CD14-positive monocyte (primary cell): ENCODE measurements at regions not wholly inside any gene's neighbourhood (a gene's known extent, or its start where the extent isn't known, plus 50 kb on each side); places are given as distances from the start of the nearest gene placed in this dataset.

Source experiments
- DNase-seq, 3 donors: peaks; one replicate each; pipeline ENCODE4 v3.0.0-alpha.2; 2011 to 2022
- H2AFZ ChIP-seq: 2 replicates; pipeline ENCODE4 v1.6.0; 2012; ENCODE audit warnings: mild to moderate bottlenecking, low read depth, low read length, inconsistent platforms; ENCODE audit not compliant: insufficient read depth, poor library complexity, severe bottlenecking
- H3K27ac ChIP-seq, 2 donors: 1 replicate in 1 of 2; 2 replicates in 1 of 2; pipeline ENCODE4 v1.5.1; 2012 to 2013; ENCODE audit warnings: low read length in 2 of 2, control low read depth in 1 of 2, inconsistent platforms in 1 of 2, low read depth in 1 of 2, mild to moderate bottlenecking in 1 of 2
- H3K27me3 ChIP-seq, 2 donors: one replicate each; pipeline versions ENCODE4 v1.6.0 to v1.6.1; 2011 to 2013; ENCODE audit warnings: low read length in 2 of 2; ENCODE audit not compliant: control insufficient read depth in 2 of 2, insufficient read depth in 2 of 2
- H3K36me3 ChIP-seq, 2 donors: replicated peaks in 1 of 2; 1 replicate in 1 of 2; 2 replicates in 1 of 2; pipeline versions ENCODE4 v1.5.1 to v1.6.1; 2012 to 2013; ENCODE audit warnings: low read length in 2 of 2, control low read depth in 1 of 2, inconsistent platforms in 1 of 2, mild to moderate bottlenecking in 1 of 2; ENCODE audit not compliant: insufficient read depth in 2 of 2, control insufficient read depth in 1 of 2
- H3K4me1 ChIP-seq, 2 donors: 1 replicate in 1 of 2; 2 replicates in 1 of 2; pipeline versions ENCODE4 v1.5.1 to v1.6.1; 2012 to 2013; ENCODE audit warnings: low read length in 2 of 2, control low read depth in 1 of 2, inconsistent platforms in 1 of 2, mild to moderate bottlenecking in 1 of 2, moderate library complexity in 1 of 2; ENCODE audit not compliant: insufficient read depth in 2 of 2, control insufficient read depth in 1 of 2
- H3K4me2 ChIP-seq: replicated peaks from 2 replicates; pipeline ENCODE3; 2012; ENCODE audit warnings: low read length, moderate library complexity, mild to moderate bottlenecking; ENCODE audit not compliant: poor library complexity, severe bottlenecking; ENCODE audit errors: extremely low read depth
- H3K4me3 ChIP-seq, 3 experiments: fragments of 200-600 bp in 1 of 3; sonication (generic) in 1 of 3; replicated peaks in 1 of 3; 1 replicate in 2 of 3; 2 replicates in 1 of 3; pipeline ENCODE4 v1.5.1; 2011 to 2013; ENCODE audit warnings: low read length in 3 of 3, mild to moderate bottlenecking in 3 of 3, control low read depth in 2 of 3, low read depth in 2 of 3, inconsistent platforms in 1 of 3, moderate library complexity in 1 of 3
- H3K79me2 ChIP-seq: 2 replicates; pipeline ENCODE4 v1.6.0; 2012; ENCODE audit warnings: mild to moderate bottlenecking, control low read depth, inconsistent platforms, low read length, moderate library complexity; ENCODE audit not compliant: insufficient read depth
- H3K9ac ChIP-seq: 2 replicates; pipeline ENCODE4 v1.6.0; 2017; ENCODE audit warnings: low read length, mild to moderate bottlenecking; ENCODE audit not compliant: insufficient read depth, poor library complexity, severe bottlenecking
- H3K9me3 ChIP-seq, 2 donors: replicated peaks in 1 of 2; 1 replicate in 1 of 2; 2 replicates in 1 of 2; pipeline versions ENCODE4 v1.5.1 to v1.6.1; 2012 to 2013; ENCODE audit warnings: low read length in 2 of 2, control low read depth in 1 of 2; ENCODE audit not compliant: control insufficient read depth in 1 of 2, insufficient read depth in 1 of 2
- H4K20me1 ChIP-seq: 2 replicates; pipeline ENCODE4 v1.6.0; 2012; ENCODE audit warnings: mild to moderate bottlenecking, low read length, control low read depth, moderate library complexity; ENCODE audit not compliant: insufficient read depth
- H3K27ac Mint-ChIP-seq, 7 donors: one replicate each; pipeline ENCODE4 v1.8.0; 2020; ENCODE audit warnings: mild to moderate bottlenecking in 7 of 7, mixed read lengths in 7 of 7, moderate library complexity in 6 of 7, inconsistent platforms in 2 of 7
- H3K27me3 Mint-ChIP-seq, 3 donors: one replicate each; pipeline ENCODE4 v1.8.0; 2021 to 2022; ENCODE audit warnings: low read depth in 3 of 3, mild to moderate bottlenecking in 3 of 3, mixed read lengths in 3 of 3, moderate library complexity in 3 of 3, inconsistent platforms in 1 of 3
- H3K36me3 Mint-ChIP-seq, 2 donors: one replicate each; pipeline ENCODE4 v1.8.0; 2020; ENCODE audit warnings: mixed read lengths in 2 of 2, inconsistent platforms in 1 of 2, mild to moderate bottlenecking in 1 of 2
- H3K4me1 Mint-ChIP-seq: one replicate; pipeline ENCODE4 v1.8.0; 2020; ENCODE audit warnings: mild to moderate bottlenecking, mixed read lengths
- H3K4me3 Mint-ChIP-seq, 2 donors: one replicate each; pipeline ENCODE4 v1.8.0; 2020; ENCODE audit warnings: mild to moderate bottlenecking in 2 of 2, mixed read lengths in 2 of 2, moderate library complexity in 1 of 2
- H3K9me3 Mint-ChIP-seq, 7 donors: one replicate each; pipeline ENCODE4 v1.8.0; 2020 to 2022; ENCODE audit warnings: mixed read lengths in 7 of 7, mild to moderate bottlenecking in 6 of 7, moderate library complexity in 6 of 7, inconsistent platforms in 2 of 7
- CTCF ChIP-seq: fragments of 200-600 bp; IDR thresholded peaks from one replicate; pipeline ENCODE4 v1.8.0; 2022; ENCODE audit warnings: antibody characterized with exemption, mild to moderate bottlenecking
- WGBS: methylation state at CpG from one replicate; pipeline ENCODE4 v1.1.5; 2013; ENCODE audit warnings: missing lambda C conversion rate; ENCODE audit not compliant: insufficient coverage; 5-methylcytosine and 5-hydroxymethylcytosine counted together
- intact Hi-C, 2 donors: fragments of 100-400 bp; cut with micrococcal nuclease; formaldehyde crosslinking; loops; one replicate each; pipeline versions ENCODE4 v1.15.0 to v1.15.1; 2023

- Mint-ChIP-seq H3K27me3 (no peaks in the 10 kb centered on the region), H3K27ac (no peak overlapping the region), H3K36me3 (no peaks in the 10 kb centered on the region), H3K9me3 (peaks cover 0 to 8% (median 3%) of the 10 kb centered on the region in 7 donors), H3K4me3 (no peak overlapping the region), H3K4me1 (no peaks in the 10 kb centered on the region)
- Histone ChIP-seq H3K9ac (no peak overlapping the region), H2AFZ (no peak overlapping the region), H4K20me1 (no peaks in the 10 kb centered on the region), H3K9me3 (peaks cover 5% of the 10 kb centered on the region in 2 donors), H3K79me2 (no peaks in the 10 kb centered on the region), H3K4me2 (no peak overlapping the region), H3K36me3 (no peaks in the 10 kb centered on the region), H3K4me1 (no peaks in the 10 kb centered on the region), H3K27ac (no peak overlapping the region), H3K27me3 (no peaks in the 10 kb centered on the region), H3K4me3 (no peak overlapping the region)
- no peak for DNase-seq
- WGBS = 96% methylated on average over 5 of the region's 8 CpGs
- intact Hi-C loops = no loop called here
- TF ChIP-seq CTCF = no peak
Observed at GRCh38 chr17:71163813-71164122, 957.1 kb upstream of the SOX9 start.

GRCh38 chr17:71164561-71164960, 956.3 kb upstream of the SOX9 start:
- Histone ChIP-seq H3K9me3 (peaks cover 5 to 12% of the 10 kb centered on the region in 2 donors), H3K27me3 (no peaks in the 10 kb centered on the region), H3K27ac (no peak overlapping the region), H3K36me3 (no peaks in the 10 kb centered on the region), H3K9ac (no peak overlapping the region), H3K4me3 (no peak overlapping the region), H2AFZ (no peak overlapping the region), H4K20me1 (no peaks in the 10 kb centered on the region), H3K4me1 (no peaks in the 10 kb centered on the region), H3K79me2 (no peaks in the 10 kb centered on the region), H3K4me2 (no peak overlapping the region)
- intact Hi-C loops = no loop called here
- Mint-ChIP-seq H3K4me1 (no peaks in the 10 kb centered on the region), H3K36me3 (no peaks in the 10 kb centered on the region), H3K9me3 (peaks cover 0 to 15% (median 3%) of the 10 kb centered on the region in 7 donors), H3K27me3 (no peaks in the 10 kb centered on the region), H3K27ac (no peak overlapping the region), H3K4me3 (no peak overlapping the region)
- WGBS = 60% methylated on average over 1 of the region's 3 CpGs
- DNase-seq = no peak
- no peak for TF ChIP-seq CTCF
